Lower lobe of right lung (tissue), 2 donors: ENCODE measurements at regions not wholly inside any gene's neighbourhood (a gene's known extent, or its start where the extent isn't known, plus 50 kb on each side); places are given as distances from the start of the nearest gene placed in this dataset.

Experiments
- ATAC-seq, 2 donors: fragments of 200-7000 bp; cut with Tn5 transposase; one replicate each; pipeline ENCODE4 v1.9.1; 2020 to 2022; ENCODE audit warnings: mild to moderate bottlenecking in 2 of 2, moderate library complexity in 2 of 2
- DNase-seq: peaks from one replicate; pipeline ENCODE4 v3.0.0-alpha.2; 2020
- H3K27ac ChIP-seq: fragments of 200-600 bp; one replicate; pipeline ENCODE4 v1.8.0; 2022
- H3K27me3 ChIP-seq: fragments of 200-600 bp; one replicate; pipeline ENCODE4 v1.8.0; 2022; ENCODE audit warnings: low read depth
- H3K36me3 ChIP-seq: fragments of 200-600 bp; one replicate; pipeline ENCODE4 v1.8.0; 2022; ENCODE audit warnings: mild to moderate bottlenecking
- H3K4me1 ChIP-seq: fragments of 200-600 bp; one replicate; pipeline ENCODE4 v1.8.0; 2022
- H3K4me3 ChIP-seq: fragments of 200-600 bp; one replicate; pipeline ENCODE4 v1.8.0; 2022; ENCODE audit warnings: mild to moderate bottlenecking
- H3K9me3 ChIP-seq: fragments of 200-600 bp; one replicate; pipeline ENCODE4 v1.8.0; 2022
- intact Hi-C: fragments of 100-400 bp; cut with DNase I; formaldehyde crosslinking; loops from one replicate; pipeline ENCODE4 v1.11.0; 2022
- TF ChIP-seq, protein P1 (sequence below): fragments of 200-600 bp; IDR thresholded peaks from one replicate; pipeline ENCODE4 v1.8.0; 2022; ENCODE audit warnings: antibody characterized with exemption, mild to moderate bottlenecking
- donor health status: DM: no; HTN: yes; CAD: no; lungs with severe emphysema.

DNA sequence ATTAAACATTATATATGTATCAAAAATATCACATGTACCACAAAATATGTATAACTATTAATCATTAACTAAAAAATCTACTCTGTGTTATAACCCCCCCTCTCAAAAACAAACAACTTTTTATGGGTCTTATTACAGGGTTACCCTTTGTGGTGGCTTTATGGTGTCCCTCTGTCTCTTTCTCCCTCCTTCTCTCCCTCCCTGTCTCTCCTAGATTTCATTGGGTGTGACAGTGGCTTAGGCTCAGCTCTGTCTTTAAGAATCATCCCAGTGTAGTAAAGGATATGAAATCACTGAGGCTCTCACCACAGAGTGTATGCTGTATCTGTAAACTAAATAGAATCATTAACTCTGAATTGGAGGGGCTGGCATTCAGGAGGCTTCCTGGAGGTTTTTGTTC lies 93.7 kb downstream of the TDRD15 start:
- Histone ChIP-seq H3K4me1 (peaks cover 4% of the 10 kb centered on the region), H3K36me3 (no peaks in the 10 kb centered on the region), H3K9me3 (no peaks in the 10 kb centered on the region), H3K27me3 (no peaks in the 10 kb centered on the region), H3K27ac (no peak overlapping the region), H3K4me3 (no peak overlapping the region)
- ATAC-seq (no peak), DNase-seq (no peak)
- intact Hi-C loops, result no loop called here
- TF ChIP-seq, protein P1, sequence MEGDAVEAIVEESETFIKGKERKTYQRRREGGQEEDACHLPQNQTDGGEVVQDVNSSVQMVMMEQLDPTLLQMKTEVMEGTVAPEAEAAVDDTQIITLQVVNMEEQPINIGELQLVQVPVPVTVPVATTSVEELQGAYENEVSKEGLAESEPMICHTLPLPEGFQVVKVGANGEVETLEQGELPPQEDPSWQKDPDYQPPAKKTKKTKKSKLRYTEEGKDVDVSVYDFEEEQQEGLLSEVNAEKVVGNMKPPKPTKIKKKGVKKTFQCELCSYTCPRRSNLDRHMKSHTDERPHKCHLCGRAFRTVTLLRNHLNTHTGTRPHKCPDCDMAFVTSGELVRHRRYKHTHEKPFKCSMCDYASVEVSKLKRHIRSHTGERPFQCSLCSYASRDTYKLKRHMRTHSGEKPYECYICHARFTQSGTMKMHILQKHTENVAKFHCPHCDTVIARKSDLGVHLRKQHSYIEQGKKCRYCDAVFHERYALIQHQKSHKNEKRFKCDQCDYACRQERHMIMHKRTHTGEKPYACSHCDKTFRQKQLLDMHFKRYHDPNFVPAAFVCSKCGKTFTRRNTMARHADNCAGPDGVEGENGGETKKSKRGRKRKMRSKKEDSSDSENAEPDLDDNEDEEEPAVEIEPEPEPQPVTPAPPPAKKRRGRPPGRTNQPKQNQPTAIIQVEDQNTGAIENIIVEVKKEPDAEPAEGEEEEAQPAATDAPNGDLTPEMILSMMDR, result no peak

DNA sequence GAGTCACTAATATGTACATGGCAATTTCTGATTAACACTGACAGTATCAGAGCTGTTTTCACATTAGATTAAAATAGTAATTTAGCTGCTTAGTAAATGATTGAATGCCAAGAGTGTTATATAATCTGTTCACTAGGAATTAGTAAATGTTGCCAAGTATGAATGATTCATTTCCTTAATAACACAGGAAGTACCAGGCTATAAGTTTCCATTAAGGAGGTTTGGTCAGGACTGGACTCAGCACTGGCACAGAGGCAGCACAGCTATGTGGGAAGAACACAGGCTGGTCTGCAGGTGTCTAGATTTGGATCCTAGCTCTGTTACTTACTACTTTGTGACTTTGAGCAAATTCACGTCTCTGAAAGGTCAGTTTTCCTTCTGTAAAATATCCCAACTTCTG lies 97.2 kb downstream of the TDRD15 start:
- ATAC-seq (peak in 1 of 2 donors; percentile 78), DNase-seq (no peak)
- TF ChIP-seq, protein P1, result no peak

DNA sequence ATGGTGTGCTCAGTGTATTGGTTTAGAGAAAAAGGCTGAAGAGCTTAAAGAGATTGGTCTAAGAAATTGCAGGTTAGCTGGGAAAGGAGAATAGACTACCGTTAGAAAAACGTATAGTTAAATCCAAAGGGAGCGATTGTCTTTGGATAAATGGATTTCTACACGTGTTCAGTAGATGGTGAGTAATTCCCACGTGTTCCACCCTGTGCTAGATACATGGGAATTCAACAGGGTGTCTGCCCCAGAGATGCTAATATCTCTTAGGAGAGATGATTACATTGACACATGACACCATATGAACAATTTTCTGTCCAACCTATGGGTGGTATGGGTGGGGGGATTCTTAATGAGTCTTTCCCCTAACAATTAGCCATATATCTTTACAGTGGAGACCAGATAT lies 99.8 kb downstream of the TDRD15 start:
- no peaks in the 10 kb centered on the region for H3K36me3 ChIP-seq
- peaks cover 4% of the 10 kb centered on the region for H3K4me1 ChIP-seq
- TF ChIP-seq, protein P1, result no peak
- no peaks in the 10 kb centered on the region for H3K9me3 ChIP-seq
- intact Hi-C loops, result no loop called here
- ATAC-seq (no peak), DNase-seq (no peak)
- H3K27me3 ChIP-seq, result no peaks in the 10 kb centered on the region
- no peak overlapping the region for H3K4me3 ChIP-seq
- no peak overlapping the region for H3K27ac ChIP-seq

More for the DNA sequence above, 97.2 kb downstream of the TDRD15 start:
- Histone ChIP-seq H3K4me3 (no peak overlapping the region), H3K27ac (no peak overlapping the region), H3K9me3 (no peaks in the 10 kb centered on the region), H3K36me3 (no peaks in the 10 kb centered on the region), H3K27me3 (no peaks in the 10 kb centered on the region), H3K4me1 (peaks cover 4% of the 10 kb centered on the region)
- intact Hi-C loops, result no loop called here

DNA sequence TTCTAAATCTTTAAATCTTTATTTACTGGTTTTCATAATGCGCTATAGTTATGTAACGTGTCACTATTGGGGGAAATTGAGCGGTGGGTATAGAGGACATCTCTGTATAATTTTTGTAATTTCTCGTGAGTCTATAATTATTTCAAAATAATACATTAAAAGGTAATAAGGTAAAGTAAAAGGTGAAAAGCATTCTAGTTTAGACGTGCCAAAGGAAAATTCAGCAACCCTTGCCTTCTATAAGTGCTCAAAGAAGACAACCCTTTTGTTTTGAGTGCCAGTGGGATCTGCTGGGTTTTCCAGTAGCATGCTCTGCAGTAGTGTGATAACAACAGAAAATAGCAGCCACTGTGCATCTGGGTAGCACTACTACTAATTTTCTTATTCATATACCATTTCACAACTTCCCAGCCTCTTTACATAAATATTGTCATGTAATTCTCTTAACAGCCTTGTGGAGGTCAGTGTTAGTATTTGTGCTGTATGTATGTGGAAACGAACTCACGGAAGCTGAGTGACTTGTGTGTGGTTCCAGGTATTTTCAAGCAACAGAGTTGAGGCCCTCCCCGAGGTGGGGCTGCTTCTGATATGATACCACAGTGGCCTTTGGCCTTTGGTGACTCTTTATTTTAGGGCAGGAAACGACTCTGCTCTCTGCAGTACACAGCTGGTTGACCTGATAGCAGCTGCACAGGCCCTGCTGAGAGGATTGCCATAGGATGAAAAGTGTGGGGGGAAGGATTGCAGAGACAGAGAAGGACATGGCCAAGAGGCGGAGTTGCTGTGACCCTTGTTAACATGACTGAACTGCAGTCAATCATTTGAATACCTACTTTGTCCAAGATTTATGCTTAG lies 104.5 kb downstream of the TDRD15 start:
- ATAC-seq, result no peak
- no peak for DNase-seq
- TF ChIP-seq, protein P1, result no peak
- Histone ChIP-seq H3K27ac (no peak overlapping the region), H3K36me3 (no peaks in the 10 kb centered on the region), H3K4me3 (no peak overlapping the region), H3K4me1 (no peaks in the 10 kb centered on the region), H3K27me3 (no peaks in the 10 kb centered on the region), H3K9me3 (no peaks in the 10 kb centered on the region)
- intact Hi-C loops, result no loop called here

DNA sequence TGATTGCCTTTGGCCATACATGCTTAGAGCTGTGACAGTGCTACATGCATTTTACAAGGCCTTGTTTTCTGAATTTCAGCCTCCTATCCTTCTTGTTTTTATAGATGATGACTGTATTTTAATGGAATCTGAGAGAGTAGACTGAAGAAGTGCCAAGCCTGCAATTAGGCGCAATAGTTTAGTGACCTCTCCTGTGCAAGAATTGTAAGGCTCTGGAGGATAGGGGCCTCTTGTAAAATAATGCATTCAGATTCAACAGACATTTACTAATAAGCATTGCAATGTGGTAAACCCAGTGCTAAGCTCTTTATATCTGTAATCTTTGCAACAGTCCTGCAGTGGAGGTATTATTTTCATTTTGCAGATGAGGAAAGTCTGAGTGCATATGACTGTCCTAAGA lies 105.5 kb downstream of the TDRD15 start:
- no peak overlapping the region for H3K27ac ChIP-seq
- H3K4me1 ChIP-seq, result no peaks in the 10 kb centered on the region
- ATAC-seq (no peak), DNase-seq (no peak)
- TF ChIP-seq, protein P1, result no peak
- H3K4me3 ChIP-seq, result no peak overlapping the region
- H3K36me3 ChIP-seq, result no peaks in the 10 kb centered on the region
- no peaks in the 10 kb centered on the region for H3K27me3 ChIP-seq
- no peaks in the 10 kb centered on the region for H3K9me3 ChIP-seq
- intact Hi-C loops, result no loop called here
